SK-N-DZ (cell line): ENCODE measurements at regions not wholly inside any gene's neighbourhood (a gene's known extent, or its start where the extent isn't known, plus 50 kb on each side); places are given as distances from the start of the nearest gene placed in this dataset.
"Not testable (repeated sequence)": the region's sequence is repeated elsewhere in the genome, so short reads cannot be mapped to it uniquely, and the experiment has no call there.

Experiments
- DNase-seq: peaks from one replicate; pipeline ENCODE4 v3.0.0-alpha.2; 2015; ENCODE audit warnings: low spot score

GRCh38 chr19:27975419-27976005 lies 1237.4 kb downstream of the UQCRFS1 start:
- DNase-seq = no peak

GRCh38 chr19:27974082-27974513 lies 1238.9 kb downstream of the UQCRFS1 start:
- DNase-seq = no peak

GRCh38 chr19:27972291-27973040 lies 1240.5 kb downstream of the UQCRFS1 start:
- DNase-seq = no peak

- no peak for DNase-seq
Measured at GRCh38 chr19:27971869-27972268, 1241.1 kb downstream of the UQCRFS1 start.

GRCh38 chr19:27971071-27971470 lies 1241.9 kb downstream of the UQCRFS1 start:
- DNase-seq = no peak

DNA sequence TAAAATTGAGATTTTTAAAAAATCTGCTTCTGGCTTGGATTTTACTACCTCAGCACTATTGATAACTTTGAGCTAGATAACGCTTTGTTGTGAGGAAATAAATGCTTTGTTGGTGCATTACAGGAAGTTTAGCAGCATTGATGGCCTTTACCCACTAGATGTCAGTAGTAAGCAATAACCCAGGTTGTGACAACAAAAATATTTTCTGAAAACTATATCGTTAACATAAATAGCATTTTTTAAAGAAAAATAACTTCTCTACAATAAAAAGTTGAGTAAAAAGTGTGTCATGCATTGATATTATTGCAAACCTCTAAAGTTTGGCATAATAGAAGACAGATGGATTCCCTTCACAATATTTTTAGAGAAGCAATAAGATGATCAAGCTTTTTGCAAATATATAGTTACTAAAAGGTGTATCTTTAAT lies 1246.5 kb downstream of the UQCRFS1 start:
- DNase-seq = no peak

DNA sequence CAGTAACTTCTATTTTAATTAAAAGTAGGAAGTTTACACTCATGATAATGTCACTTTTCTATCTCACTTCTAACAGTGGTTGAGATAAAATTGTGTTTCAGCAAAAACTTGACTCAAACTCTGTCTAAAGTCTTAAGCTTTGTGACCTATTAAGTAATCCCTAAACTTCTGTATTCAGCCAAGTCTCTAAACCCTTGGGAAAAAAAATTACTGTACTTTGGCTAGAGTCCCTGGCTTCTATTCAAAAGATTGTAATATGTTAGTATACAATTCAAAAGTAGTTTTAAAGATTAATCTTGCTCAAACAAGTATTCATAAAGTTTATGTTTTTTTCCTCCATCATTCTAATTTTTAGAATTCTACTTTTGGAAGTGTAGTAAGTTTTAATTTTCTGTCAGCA lies 1248.8 kb downstream of the UQCRFS1 start:
- DNase-seq = no peak

GRCh38 chr19:27962264-27962663 lies 1250.7 kb downstream of the UQCRFS1 start:
- no peak for DNase-seq

- no peak for DNase-seq
Measured at GRCh38 chr19:27955485-27956480, 1257.2 kb downstream of the UQCRFS1 start.

- not testable (repeated sequence) for DNase-seq
Measured at GRCh38 chr19:27942607-27943006, 1270.3 kb downstream of the UQCRFS1 start.

DNA sequence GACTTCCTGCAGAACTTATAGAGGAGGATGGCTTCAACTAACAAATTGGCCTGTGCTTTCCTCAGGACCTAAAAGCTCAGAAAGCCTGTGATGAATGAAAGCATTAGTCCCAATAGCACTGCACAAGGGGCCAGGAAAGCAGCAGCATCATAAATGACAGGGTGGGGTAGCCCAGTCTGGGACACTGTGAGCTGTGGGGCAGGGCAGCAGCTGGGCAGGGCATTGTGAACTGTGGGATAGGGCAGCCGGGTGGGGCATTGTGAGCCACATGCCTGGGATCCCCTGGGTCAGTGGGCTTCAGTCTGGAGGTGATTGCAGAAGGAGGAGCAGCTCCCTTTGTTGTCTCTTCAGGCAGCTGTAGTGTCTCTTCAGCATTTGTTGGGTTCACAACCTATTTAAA lies 1276.8 kb downstream of the UQCRFS1 start:
- DNase-seq = no peak

DNA sequence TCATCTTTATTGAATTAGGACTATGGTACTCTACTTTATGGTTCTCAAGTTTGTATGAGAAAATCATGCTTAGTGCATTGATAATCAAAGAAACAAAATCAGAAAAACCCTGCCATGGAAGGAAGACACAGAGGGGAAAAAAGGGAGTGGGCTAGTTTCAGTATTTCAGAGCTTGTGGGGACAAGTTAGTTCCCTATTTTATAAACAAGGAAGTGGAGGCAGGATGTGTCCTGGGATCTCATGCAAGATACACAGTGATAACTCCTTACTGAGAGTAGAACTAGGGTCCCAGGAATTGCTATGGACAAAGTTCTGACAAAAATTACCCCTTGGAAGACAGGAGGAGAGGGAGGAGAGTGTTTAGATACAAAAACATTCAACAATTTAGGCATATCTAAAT lies 1277.3 kb downstream of the UQCRFS1 start:
- DNase-seq = no peak

- DNase-seq = no peak
Measured at GRCh38 chr19:27929399-27929798, 1283.6 kb downstream of the UQCRFS1 start.

GRCh38 chr19:27925202-27925601 lies 1287.7 kb downstream of the UQCRFS1 start:
- no peak for DNase-seq

GRCh38 chr19:27922970-27923369 lies 1290.0 kb downstream of the UQCRFS1 start:
- DNase-seq = no peak

- DNase-seq = no peak
Measured at GRCh38 chr19:27920774-27921173, 1292.2 kb downstream of the UQCRFS1 start.

GRCh38 chr19:27918818-27919217 lies 1294.1 kb downstream of the UQCRFS1 start:
- DNase-seq = no peak

DNA sequence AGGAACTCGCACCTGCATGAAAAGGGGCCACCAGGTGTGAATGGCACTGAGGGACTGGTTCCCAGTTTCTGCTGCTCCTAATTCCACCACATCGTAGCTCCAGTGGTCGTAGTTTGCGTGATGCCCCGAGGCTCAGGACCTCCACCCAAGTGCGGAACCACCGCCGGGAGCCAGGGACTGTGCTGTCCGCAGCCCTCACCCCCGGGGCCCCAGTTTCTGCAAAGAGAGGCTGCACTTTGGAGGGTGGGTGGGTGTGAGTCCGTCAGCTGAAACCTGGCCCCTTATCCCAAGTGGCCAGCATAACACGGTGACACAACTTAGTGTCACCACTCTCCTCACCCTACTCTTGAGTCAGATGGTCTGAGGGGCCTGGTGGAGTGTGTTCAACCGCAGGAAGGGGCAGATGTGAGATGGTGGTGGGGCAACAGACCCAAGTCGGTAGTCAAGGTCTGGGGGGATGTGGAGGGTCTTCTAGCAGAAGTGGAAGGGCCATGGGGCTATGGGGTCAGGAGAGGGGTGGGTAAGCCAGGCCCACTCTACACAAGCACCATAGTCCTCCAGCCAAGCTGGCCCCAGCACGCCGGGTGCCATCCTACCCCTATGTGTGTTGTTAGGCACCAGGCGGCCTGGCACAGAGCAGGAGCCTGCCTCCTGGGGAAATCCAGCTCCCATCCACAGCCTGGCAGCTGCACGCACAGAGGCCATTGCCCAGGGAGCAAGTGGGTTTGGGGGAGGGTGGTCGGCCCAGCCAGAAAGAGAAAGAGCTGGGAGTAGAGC lies 1301.6 kb downstream of the UQCRFS1 start:
- no peak for DNase-seq

- no peak for DNase-seq
Measured at GRCh38 chr19:27909861-27910260, 1303.1 kb downstream of the UQCRFS1 start.

DNA sequence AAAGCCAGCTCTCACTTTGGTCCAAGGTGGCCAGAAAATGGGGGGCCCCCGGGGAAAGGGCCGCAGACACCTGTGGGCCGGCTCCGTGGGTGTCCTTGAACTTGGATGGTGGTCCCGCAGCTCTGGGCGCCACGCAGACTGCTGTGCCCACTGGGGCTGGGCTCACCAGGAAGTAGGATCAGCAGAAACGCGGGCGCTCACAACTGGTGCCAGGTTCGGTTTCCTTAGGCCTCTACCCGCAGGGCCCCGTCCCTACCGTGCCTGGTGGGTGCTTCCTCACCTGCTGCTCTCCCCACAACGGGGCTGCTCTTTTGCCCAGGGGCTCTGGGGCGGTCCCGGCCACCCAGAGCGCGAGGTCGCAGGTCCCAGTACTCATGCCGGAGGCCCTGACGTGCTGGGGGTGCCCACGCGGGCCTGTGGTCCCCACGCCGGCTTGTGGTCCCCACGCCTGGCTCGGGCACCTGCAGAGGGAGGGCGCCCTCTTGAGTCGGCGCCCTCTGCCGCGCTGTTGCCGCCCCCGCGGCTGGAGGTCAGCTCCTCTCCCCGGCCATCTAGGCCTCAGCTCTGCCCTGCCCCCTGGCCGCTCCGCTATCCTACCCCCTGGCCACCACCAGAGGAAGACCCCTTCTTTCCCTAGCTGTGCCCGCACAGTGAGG lies 1303.6 kb downstream of the UQCRFS1 start:
- DNase-seq = no peak

DNA sequence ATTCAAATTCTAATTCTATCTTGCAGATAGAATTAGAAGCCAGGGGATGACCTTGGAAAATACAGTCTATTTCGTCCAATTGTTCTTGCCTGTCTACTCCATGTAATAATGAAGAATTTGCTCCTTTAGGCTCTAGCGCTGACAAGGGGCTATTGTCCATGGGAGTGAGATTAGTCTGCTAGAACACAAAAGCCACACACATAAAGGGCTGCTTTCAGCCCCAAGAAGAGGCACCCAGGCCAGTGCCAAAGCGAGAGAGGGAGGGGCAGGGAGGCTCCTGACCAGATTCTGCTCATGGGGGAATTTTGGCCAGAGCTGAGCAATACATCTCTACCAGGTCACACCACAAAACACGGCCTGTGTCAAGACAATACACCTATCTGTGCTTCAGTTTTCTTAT lies 1306.9 kb downstream of the UQCRFS1 start:
- no peak for DNase-seq
